ENCODE measurements at regions not wholly inside any gene's neighbourhood (a gene's known extent, or its start where the extent isn't known, plus 50 kb on each side); places are given as distances from the start of the nearest gene placed in this dataset.
"Not testable (repeated sequence)": the region's sequence is repeated elsewhere in the genome, so short reads cannot be mapped to it uniquely, and the experiment has no call there.

- no peak overlapping the region for H3K27ac ChIP-seq
Measured at GRCh38 chr6:134539865-134540323, 222.0 kb upstream of the SGK1 start.

GRCh38 chr6:134537765-134538164, 219.9 kb upstream of the SGK1 start:
- H3K9me3 ChIP-seq; H3K4me3 ChIP-seq; H3K36me3 ChIP-seq; DNase-seq (ENCODE audit: low spot score in 2 of 2); H3K4me1 ChIP-seq; H3K27ac ChIP-seq; intact Hi-C loops (cut with DNase I); H3K27me3 ChIP-seq: not testable (repeated sequence)

More at GRCh38 chr6:134539865-134540323, 222.0 kb upstream of the SGK1 start:
- Histone ChIP-seq H3K9me3 (no peaks in the 10 kb centered on the region), H3K4me1 (no peaks in the 10 kb centered on the region), H3K4me3 (no peak overlapping the region), H3K36me3 (no peaks in the 10 kb centered on the region), H3K27me3 (no peaks in the 10 kb centered on the region)
- DNase-seq (ENCODE audit: low spot score in 2 of 2), result no peak
- TF ChIP-seq CTCF (IDR thresholded peaks at IDR 0.05), result no peak
- intact Hi-C loops (cut with DNase I), result no loop called here

GRCh38 chr6:134537146-134537555, 219.2 kb upstream of the SGK1 start:
- Histone ChIP-seq H3K4me3 (no peak overlapping the region), H3K36me3 (no peaks in the 10 kb centered on the region), H3K9me3 (no peaks in the 10 kb centered on the region), H3K27ac (no peak overlapping the region), H3K4me1 (no peaks in the 10 kb centered on the region), H3K27me3 (no peaks in the 10 kb centered on the region)
- no peak for DNase-seq (ENCODE audit: low spot score in 2 of 2)
- intact Hi-C loops (cut with DNase I), result no loop called here
- TF ChIP-seq CTCF (IDR thresholded peaks at IDR 0.05), result no peak

- Histone ChIP-seq H3K9me3 (no peaks in the 10 kb centered on the region), H3K27me3 (no peaks in the 10 kb centered on the region), H3K4me1 (no peaks in the 10 kb centered on the region), H3K36me3 (no peaks in the 10 kb centered on the region), H3K4me3 (no peak overlapping the region), H3K27ac (no peak overlapping the region)
- intact Hi-C loops (cut with DNase I), result no loop called here
- DNase-seq (ENCODE audit: low spot score in 2 of 2), result no peak
- no peak for TF ChIP-seq CTCF (IDR thresholded peaks at IDR 0.05)
Measured at GRCh38 chr6:134535831-134536230, 217.9 kb upstream of the SGK1 start.

GRCh38 chr6:134534708-134535149, 216.8 kb upstream of the SGK1 start:
- no peaks in the 10 kb centered on the region for H3K4me1 ChIP-seq
- no peak overlapping the region for H3K4me3 ChIP-seq
- H3K27me3 ChIP-seq, result no peaks in the 10 kb centered on the region
- H3K9me3 ChIP-seq, result no peaks in the 10 kb centered on the region
- H3K36me3 ChIP-seq, result no peaks in the 10 kb centered on the region
- DNase-seq (ENCODE audit: low spot score in 2 of 2), result no peak
- no peak for TF ChIP-seq CTCF (IDR thresholded peaks at IDR 0.05)
- intact Hi-C loops (cut with DNase I), result no loop called here
- H3K27ac ChIP-seq, result no peak overlapping the region

- Histone ChIP-seq H3K27me3 (no peaks in the 10 kb centered on the region), H3K4me1 (no peaks in the 10 kb centered on the region), H3K4me3 (no peak overlapping the region), H3K9me3 (no peaks in the 10 kb centered on the region), H3K27ac (no peak overlapping the region), H3K36me3 (no peaks in the 10 kb centered on the region)
- TF ChIP-seq CTCF (IDR thresholded peaks at IDR 0.05), result no peak
- DNase-seq (ENCODE audit: low spot score in 2 of 2), result no peak
- intact Hi-C loops (cut with DNase I), result no loop called here
Measured at GRCh38 chr6:134533991-134534390, 216.1 kb upstream of the SGK1 start.

Measured in ascending aorta (tissue), 2 donors.